Kidney (tissue), 13 donors: ENCODE measurements at regions not wholly inside any gene's neighbourhood (a gene's known extent, or its start where the extent isn't known, plus 50 kb on each side); places are given as distances from the start of the nearest gene placed in this dataset.

Experiments used
- DNase-seq, 5 donors: peaks; one replicate each; pipeline ENCODE4 v3.0.0-alpha.2; 2013 to 2020
- FAIRE-seq: peaks from 2 replicates; lab custom pipeline; 2012; peaks lifted over from hg19 to GRCh38; lab: Jason Lieb, UNC
- H3K27ac ChIP-seq, 2 donors: one replicate each; pipeline ENCODE4 v1.7.0; 2013; ENCODE audit warnings: low read depth in 2 of 2, low read length in 2 of 2, inconsistent platforms in 1 of 2
- H3K27me3 ChIP-seq: one replicate; pipeline ENCODE4 v1.7.1; 2013; ENCODE audit warnings: low read length, inconsistent platforms; ENCODE audit not compliant: control insufficient read depth, insufficient read depth
- H3K36me3 ChIP-seq, 3 donors: one replicate each; pipeline versions ENCODE4 v1.7.0 to v1.7.1; 2013; ENCODE audit warnings: low read length in 3 of 3, control low read depth in 1 of 3, inconsistent platforms in 1 of 3; ENCODE audit not compliant: insufficient read depth in 3 of 3, control insufficient read depth in 2 of 3
- H3K4me1 ChIP-seq, 3 donors: one replicate each; pipeline versions ENCODE4 v1.7.0 to v1.7.1; 2013; ENCODE audit warnings: low read length in 3 of 3, inconsistent platforms in 1 of 3, low read depth in 1 of 3; ENCODE audit not compliant: control insufficient read depth in 2 of 3, insufficient read depth in 2 of 3
- H3K4me3 ChIP-seq, 3 donors: one replicate each; pipeline versions ENCODE4 v1.7.0 to v1.8.1; 2013; ENCODE audit warnings: low read length in 3 of 3, control low read depth in 1 of 3, inconsistent platforms in 1 of 3
- H3K9ac ChIP-seq, 3 donors: one replicate each; pipeline versions ENCODE4 v1.7.0 to v1.7.1; 2013; ENCODE audit warnings: low read length in 3 of 3, control low read depth in 1 of 3, inconsistent platforms in 1 of 3
- H3K9me3 ChIP-seq, 3 donors: one replicate each; pipeline versions ENCODE4 v1.7.0 to v1.7.1; 2013; ENCODE audit warnings: low read length in 3 of 3, control low read depth in 1 of 3, inconsistent platforms in 1 of 3; ENCODE audit not compliant: control insufficient read depth in 2 of 3, insufficient read depth in 1 of 3
- CTCF ChIP-seq: IDR thresholded peaks from 3 replicates; pipeline ENCODE4 v1.5.1; 2012; ENCODE audit warnings: mild to moderate bottlenecking, moderate library complexity, borderline replicate concordance; ENCODE audit not compliant: insufficient read depth; ENCODE audit errors: extremely low read depth
- intact Hi-C: fragments of 100-400 bp; cut with DNase I; formaldehyde crosslinking; loops from one replicate; pipeline ENCODE4 v1.11.1; 2022
- donor health status: control.
- donor health status: control.
- donor health status: control.
- donor health status: control.
- donor health status: control.
- donor health status: DM: yes; HTN: yes; CAD: no.
- donor health status: Normal renal cell carcinoma (clear cell type).

DNA sequence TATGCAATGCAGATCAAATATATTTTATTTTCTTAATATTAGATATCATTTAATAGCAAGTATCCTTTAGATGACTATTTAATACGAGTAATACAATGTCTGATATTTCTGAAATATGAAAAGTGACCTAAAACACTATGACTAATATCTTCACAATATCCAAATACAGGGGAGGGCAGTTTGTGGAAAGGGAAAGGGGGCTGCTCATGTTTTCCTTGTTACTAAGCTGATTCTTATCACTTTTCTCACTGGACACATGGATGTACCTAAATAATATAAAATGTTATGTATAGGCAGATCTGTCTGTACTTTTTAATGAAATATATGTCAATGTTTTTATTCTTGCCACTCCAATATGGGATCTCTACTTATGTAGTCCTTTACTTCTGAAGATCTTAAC, 1879.1 kb upstream of the ACO1 start:
- no peak for DNase-seq
- no peak for FAIRE-seq
- Histone ChIP-seq H3K9me3 (no peaks in the 10 kb centered on the region), H3K9ac (no peak overlapping the region), H3K27ac (no peak overlapping the region), H3K36me3 (no peaks in the 10 kb centered on the region), H3K27me3 (no peaks in the 10 kb centered on the region), H3K4me3 (no peak overlapping the region), H3K4me1 (no peaks in the 10 kb centered on the region)
- no peak for TF ChIP-seq CTCF
- intact Hi-C loops = no loop called here

DNA sequence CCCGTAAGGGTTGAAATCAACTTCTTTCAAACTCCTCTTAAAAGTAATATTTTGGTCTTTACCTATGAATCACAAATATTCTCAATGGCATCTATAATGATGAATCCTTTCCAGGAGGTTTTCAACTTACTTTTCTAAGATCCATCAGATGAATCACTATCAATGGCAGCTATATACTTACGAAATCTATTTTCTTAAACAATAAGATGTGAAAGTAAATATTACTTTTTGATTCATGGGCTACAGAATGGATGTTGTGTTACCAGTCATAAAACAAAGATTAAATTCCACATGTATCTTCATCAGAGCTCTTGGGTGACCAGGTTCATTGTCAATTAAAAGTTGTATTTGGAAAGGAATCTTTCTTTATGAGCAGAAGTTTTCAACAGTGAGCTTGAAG, 1877.7 kb upstream of the ACO1 start:
- Histone ChIP-seq H3K27ac (no peak overlapping the region), H3K36me3 (no peaks in the 10 kb centered on the region), H3K27me3 (no peaks in the 10 kb centered on the region), H3K4me1 (no peaks in the 10 kb centered on the region), H3K9ac (no peak overlapping the region), H3K9me3 (no peaks in the 10 kb centered on the region), H3K4me3 (no peak overlapping the region)
- intact Hi-C loops = no loop called here
- TF ChIP-seq CTCF = no peak
- DNase-seq (no peak), FAIRE-seq (no peak)

DNA sequence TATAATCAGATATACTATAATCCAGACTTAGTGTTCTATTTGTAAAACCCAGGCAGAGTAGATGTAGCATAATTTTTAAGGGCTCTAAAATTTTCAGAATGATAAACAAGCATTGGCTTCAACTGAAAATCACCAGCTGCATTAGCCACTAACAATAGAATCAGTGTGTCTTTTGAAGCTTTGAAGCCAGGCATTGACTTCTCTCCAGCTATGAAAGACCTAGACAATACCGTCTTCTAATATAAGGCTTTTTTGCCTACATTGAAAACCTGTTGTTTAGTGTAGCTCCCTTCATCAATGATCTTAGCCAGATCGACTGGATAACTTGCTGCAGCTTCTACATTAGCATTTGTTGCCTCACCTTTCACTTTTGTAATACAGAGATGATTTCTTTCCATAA, 1877.3 kb upstream of the ACO1 start:
- DNase-seq (no peak), FAIRE-seq (no peak)
- Histone ChIP-seq H3K27ac (no peak overlapping the region), H3K9ac (no peak overlapping the region), H3K36me3 (no peaks in the 10 kb centered on the region), H3K9me3 (no peaks in the 10 kb centered on the region), H3K4me1 (no peaks in the 10 kb centered on the region), H3K27me3 (no peaks in the 10 kb centered on the region), H3K4me3 (no peak overlapping the region)
- no peak for TF ChIP-seq CTCF
- intact Hi-C loops = no loop called here

DNA sequence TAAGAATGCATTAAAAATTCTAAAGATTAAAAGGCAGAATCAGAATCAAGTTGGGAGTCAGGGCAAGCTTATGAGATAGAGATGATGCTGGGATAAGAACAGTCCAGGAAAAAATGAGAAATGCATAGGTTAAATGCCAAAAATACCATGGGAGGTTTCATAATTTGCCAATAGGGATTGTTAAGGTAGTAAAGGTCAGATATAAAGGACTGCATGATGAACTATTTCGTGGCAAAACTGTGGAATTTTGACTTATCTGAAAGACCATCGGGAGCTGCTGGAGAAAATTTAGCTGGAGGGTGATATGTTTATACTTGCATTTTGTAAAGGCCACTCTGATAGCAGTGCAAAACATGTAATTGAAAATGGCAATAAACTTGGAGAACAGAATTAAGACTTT, 1872.8 kb upstream of the ACO1 start:
- no peaks in the 10 kb centered on the region for H3K36me3 ChIP-seq
- intact Hi-C loops = no loop called here
- H3K27ac ChIP-seq = no peak overlapping the region
- FAIRE-seq = no peak
- H3K4me3 ChIP-seq = no peak overlapping the region
- H3K27me3 ChIP-seq = no peaks in the 10 kb centered on the region
- no peak for DNase-seq
- no peaks in the 10 kb centered on the region for H3K4me1 ChIP-seq
- no peak overlapping the region for H3K9ac ChIP-seq
- TF ChIP-seq CTCF = no peak
- no peaks in the 10 kb centered on the region for H3K9me3 ChIP-seq
